K562 (cell line): ENCODE measurements at regions not wholly inside any gene's neighbourhood (a gene's known extent, or its start where the extent isn't known, plus 50 kb on each side); places are given as distances from the start of the nearest gene placed in this dataset.

Experiments
- ATAC-seq: fragments of 200-7000 bp; cut with Tn5 transposase; 3 replicates; pipeline ENCODE4 v1.9.1; 2020; ENCODE audit warnings: moderate library complexity
- BruUV-seq: library from RNA; stranded (reverse); fragments of 400-500 nt; replicated peaks from 2 replicates; lab custom pipeline; 2021; lab: Mats Ljungman, UMichigan
- CTCF ChIA-PET: fragments of 300-600 bp; formaldehyde crosslinking; extraction: SDS; loops from one replicate; lab custom pipeline; 2021; ENCODE audit warnings: low intra/inter-chr PET ratio; lab: Yijun Ruan, JAX
- POLR2A ChIA-PET: fragments of 300-600, 350-650 bp; sonication (Branson Sonifier 250); formaldehyde crosslinking; extraction: SDS; loops from one replicate; lab custom pipeline; 2021; ENCODE audit warnings: antibody characterized with exemption, inconsistent platforms; lab: Yijun Ruan, JAX
- DNase-seq, 4 experiments: peaks; one replicate each; pipeline versions ENCODE4 v3.0.0 to v3.0.0-alpha.2; 2011 to 2018; ENCODE audit warnings: low spot score in 3 of 4, mixed read lengths in 3 of 4; ENCODE audit errors: extremely low read depth in 1 of 4
- FAIRE-seq: peaks from 2 replicates; lab custom pipeline; 2011; peaks lifted over from hg19 to GRCh38; lab: Jason Lieb, UNC
- H2AFZ ChIP-seq: 2 replicates; pipeline ENCODE4 v1.6.0; 2011; ENCODE audit warnings: low read depth, low read length, control low read depth, inconsistent platforms
- H3K27ac ChIP-seq: fragments of 200-600 bp; 3 replicates; pipeline ENCODE4 v1.8.0; 2011; ENCODE audit warnings: low read depth, mild to moderate bottlenecking, control low read depth, inconsistent platforms, low read length, moderate library complexity, mixed read lengths; ENCODE audit errors: extremely low read depth
- H3K27me3 ChIP-seq, 2 experiments: fragments of 300-600 bp in 1 of 2; 2 replicates in 1 of 2; 3 replicates in 1 of 2; pipeline versions ENCODE4 v1.6.0 to v1.8.0; 2011; ENCODE audit warnings: inconsistent platforms in 2 of 2, low read length in 2 of 2, mild to moderate bottlenecking in 1 of 2, mixed read lengths in 1 of 2, moderate library complexity in 1 of 2; ENCODE audit not compliant: control insufficient read depth in 2 of 2, insufficient read depth in 2 of 2
- H3K36me3 ChIP-seq: fragments of 300-600 bp; 3 replicates; pipeline ENCODE4 v1.8.0; 2011; ENCODE audit warnings: mild to moderate bottlenecking, low read length, inconsistent platforms; ENCODE audit not compliant: control insufficient read depth, insufficient read depth
- H3K4me1 ChIP-seq, 2 experiments: fragments of 200-600 bp in 1 of 2; replicated peaks in 1 of 2; 2 replicates in 1 of 2; 3 replicates in 1 of 2; pipeline versions ENCODE4 v1.5.1 to v1.8.0; 2011; ENCODE audit warnings: inconsistent platforms in 2 of 2, low read length in 2 of 2, mild to moderate bottlenecking in 1 of 2, mixed read lengths in 1 of 2, moderate library complexity in 1 of 2; ENCODE audit not compliant: control insufficient read depth in 2 of 2, insufficient read depth in 2 of 2
- H3K4me2 ChIP-seq: 2 replicates; pipeline ENCODE4 v1.6.1; 2011; ENCODE audit warnings: low read length, control low read depth, inconsistent platforms, mixed read lengths; ENCODE audit not compliant: insufficient read depth
- H3K4me3 ChIP-seq: fragments of 200-600 bp; sonication (generic), shearing (Covaris generic); 2 replicates; pipeline ENCODE4 v1.5.1; 2016; ENCODE audit warnings: control low read depth, inconsistent platforms
- H3K79me2 ChIP-seq: fragments of 200-600 bp; 3 replicates; pipeline ENCODE4 v1.8.0; 2011; ENCODE audit warnings: low read length, inconsistent platforms; ENCODE audit not compliant: control insufficient read depth, insufficient read depth
- H3K9ac ChIP-seq, 2 experiments: 2 replicates each; pipeline versions ENCODE4 v1.6.0 to v1.6.1; 2011; ENCODE audit warnings: low read depth in 2 of 2, low read length in 2 of 2, control low read depth in 1 of 2, inconsistent platforms in 1 of 2, mild to moderate bottlenecking in 1 of 2, mixed read lengths in 1 of 2; ENCODE audit not compliant: insufficient read depth in 1 of 2
- H3K9me1 ChIP-seq: one replicate; pipeline ENCODE4 v1.6.0; 2011; ENCODE audit warnings: inconsistent platforms, mild to moderate bottlenecking, low read length, moderate library complexity; ENCODE audit not compliant: control insufficient read depth, insufficient read depth
- H3K9me3 ChIP-seq: replicated peaks from 2 replicates; pipeline ENCODE4 v1.5.1; 2011; ENCODE audit warnings: low read depth, low read length, inconsistent platforms; ENCODE audit not compliant: control insufficient read depth, insufficient read depth
- H4K20me1 ChIP-seq: replicated peaks from 2 replicates; pipeline ENCODE4 v1.6.1; 2011; ENCODE audit warnings: low read length, inconsistent platforms, mixed read lengths; ENCODE audit not compliant: control insufficient read depth, insufficient read depth
- GTF2A2 ChIP-seq: IDR thresholded peaks from 2 replicates; pipeline ENCODE4 v1.6.1; 2016; ENCODE audit warnings: mild to moderate bottlenecking, missing genetic modification characterization, missing compliant biosample characterization
- HIVEP1 ChIP-seq: fragments of 250-450 bp; sonication (Bioruptor Pico); IDR thresholded peaks from 2 replicates; pipeline ENCODE4 v1.4.0; 2020; ENCODE audit warnings: mild to moderate bottlenecking
- KLF16 ChIP-seq: IDR thresholded peaks from 2 replicates; pipeline ENCODE4 v1.6.1; 2016; ENCODE audit warnings: antibody characterized with exemption
- NR3C1 ChIP-seq: sonication (generic); formaldehyde crosslinking; IDR thresholded peaks from 2 replicates; pipeline ENCODE4 v1.8.1; 2022; ENCODE audit warnings: missing genetic modification reagents
- SRSF9 ChIP-seq: fragments of 200-400 bp; formaldehyde crosslinking; IDR thresholded peaks from 2 replicates; pipeline ENCODE4 v1.6.1; 2017; ENCODE audit warnings: low read depth, low read length, borderline replicate concordance
- STAG1 ChIP-seq: sonication (generic); formaldehyde crosslinking; IDR thresholded peaks from 2 replicates; pipeline ENCODE4 v1.5.0; 2020; ENCODE audit warnings: missing genetic modification reagents, borderline replicate concordance
- ZNF263 ChIP-seq: sonication (generic); formaldehyde crosslinking; IDR thresholded peaks from 2 replicates; pipeline ENCODE4 v1.8.0; 2022; ENCODE audit warnings: mild to moderate bottlenecking, missing genetic modification reagents, borderline replicate concordance
- WGBS: fragments of 100-300 bp; shearing (Covaris generic); methylation state at CpG from one replicate; pipeline ENCODE4 v1.1.6; 2016; ENCODE audit warnings: low coverage, mixed read lengths; ENCODE audit not compliant: insufficient coverage; ENCODE audit errors: missing lambda C conversion rate; 5-methylcytosine and 5-hydroxymethylcytosine counted together
- in situ Hi-C: fragments of 300-500 bp; cut with MboI; formaldehyde crosslinking; loops from 4 replicates; pipeline ENCODE4 v1.15.0; 2018; ENCODE audit warnings: inconsistent platforms, mixed read lengths
- intact Hi-C: fragments of 100-400 bp; cut with micrococcal nuclease; formaldehyde crosslinking; loops from 2 replicates; pipeline ENCODE4 v1.14.2; 2022
- TF ChIP-seq, protein P1 (sequence below), 2 experiments: fragments of 450-650 bp in 1 of 2; sonication (generic) in 1 of 2; formaldehyde crosslinking in 1 of 2; IDR thresholded peaks; 2 replicates each; pipeline versions ENCODE4 v1.7.1 to v1.9.0; 2016 to 2022; ENCODE audit warnings: inconsistent platforms in 1 of 2, mild to moderate bottlenecking in 1 of 2, missing genetic modification reagents in 1 of 2
- TF ChIP-seq, protein P2 (sequence below): IDR thresholded peaks from 2 replicates; pipeline ENCODE4 v1.6.1; 2011; ENCODE audit warnings: borderline replicate concordance, low read depth, mild to moderate bottlenecking, moderate library complexity, low read length; ENCODE audit not compliant: insufficient read depth, poor library complexity, severe bottlenecking
- TF ChIP-seq, protein P3 (sequence below): conservative IDR thresholded peaks from 2 replicates; pipeline ENCODE4 v1.6.1; 2011; ENCODE audit warnings: low read depth, mild to moderate bottlenecking, low read length; ENCODE audit not compliant: control insufficient read depth

DNA sequence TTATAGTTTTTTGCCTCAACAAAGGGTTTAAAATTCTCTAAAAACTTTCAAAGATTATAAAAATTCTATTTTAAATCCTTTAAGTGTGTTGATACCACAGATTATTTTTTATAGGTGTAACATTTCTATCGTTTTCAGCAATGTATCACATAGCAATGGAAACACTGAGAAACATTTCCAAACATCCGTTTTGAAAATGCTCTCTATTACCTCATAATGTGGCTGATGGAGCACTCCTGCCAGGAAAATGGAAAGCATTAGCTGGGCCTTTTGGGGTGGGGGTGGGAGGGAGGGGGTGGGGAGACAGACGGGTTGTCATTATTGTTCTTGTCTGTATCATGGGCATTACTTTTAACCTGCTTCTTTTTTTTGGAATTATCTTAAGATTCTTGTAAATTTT, 516.5 kb downstream of the ACTL7B start:
- CTCF ChIA-PET = no interaction called here
- Histone ChIP-seq H3K4me1 (no peaks in the 10 kb centered on the region), H3K27me3 (no peaks in the 10 kb centered on the region), H3K4me3 (no peak overlapping the region), H3K9me1 (no peaks in the 10 kb centered on the region), H3K27ac (no peak overlapping the region), H3K4me2 (no peak overlapping the region), H2AFZ (no peak overlapping the region), H3K36me3 (no peaks in the 10 kb centered on the region), H3K9ac (no peak overlapping the region), H4K20me1 (no peaks in the 10 kb centered on the region), H3K79me2 (no peaks in the 10 kb centered on the region), H3K9me3 (no peaks in the 10 kb centered on the region)
- no peak for ATAC-seq
- intact Hi-C loops (no loop called here), in situ Hi-C loops (no loop called here)
- 0% methylated on average over 2 of the region's 3 CpGs for WGBS
- no TSS peak for BruUV-seq
- POLR2A ChIA-PET = no interaction called here
- FAIRE-seq = no peak
- no peak for DNase-seq
- TF ChIP-seq ZNF263 (no peak), SRSF9 (no peak), STAG1 (CRISPR knock-in tag) (no peak), NR3C1 (CRISPR knock-in tag) (no peak), KLF16 (no peak), HIVEP1 (CRISPR knock-in tag) (no peak), GTF2A2 (no peak)
- TF ChIP-seq, protein P1, sequence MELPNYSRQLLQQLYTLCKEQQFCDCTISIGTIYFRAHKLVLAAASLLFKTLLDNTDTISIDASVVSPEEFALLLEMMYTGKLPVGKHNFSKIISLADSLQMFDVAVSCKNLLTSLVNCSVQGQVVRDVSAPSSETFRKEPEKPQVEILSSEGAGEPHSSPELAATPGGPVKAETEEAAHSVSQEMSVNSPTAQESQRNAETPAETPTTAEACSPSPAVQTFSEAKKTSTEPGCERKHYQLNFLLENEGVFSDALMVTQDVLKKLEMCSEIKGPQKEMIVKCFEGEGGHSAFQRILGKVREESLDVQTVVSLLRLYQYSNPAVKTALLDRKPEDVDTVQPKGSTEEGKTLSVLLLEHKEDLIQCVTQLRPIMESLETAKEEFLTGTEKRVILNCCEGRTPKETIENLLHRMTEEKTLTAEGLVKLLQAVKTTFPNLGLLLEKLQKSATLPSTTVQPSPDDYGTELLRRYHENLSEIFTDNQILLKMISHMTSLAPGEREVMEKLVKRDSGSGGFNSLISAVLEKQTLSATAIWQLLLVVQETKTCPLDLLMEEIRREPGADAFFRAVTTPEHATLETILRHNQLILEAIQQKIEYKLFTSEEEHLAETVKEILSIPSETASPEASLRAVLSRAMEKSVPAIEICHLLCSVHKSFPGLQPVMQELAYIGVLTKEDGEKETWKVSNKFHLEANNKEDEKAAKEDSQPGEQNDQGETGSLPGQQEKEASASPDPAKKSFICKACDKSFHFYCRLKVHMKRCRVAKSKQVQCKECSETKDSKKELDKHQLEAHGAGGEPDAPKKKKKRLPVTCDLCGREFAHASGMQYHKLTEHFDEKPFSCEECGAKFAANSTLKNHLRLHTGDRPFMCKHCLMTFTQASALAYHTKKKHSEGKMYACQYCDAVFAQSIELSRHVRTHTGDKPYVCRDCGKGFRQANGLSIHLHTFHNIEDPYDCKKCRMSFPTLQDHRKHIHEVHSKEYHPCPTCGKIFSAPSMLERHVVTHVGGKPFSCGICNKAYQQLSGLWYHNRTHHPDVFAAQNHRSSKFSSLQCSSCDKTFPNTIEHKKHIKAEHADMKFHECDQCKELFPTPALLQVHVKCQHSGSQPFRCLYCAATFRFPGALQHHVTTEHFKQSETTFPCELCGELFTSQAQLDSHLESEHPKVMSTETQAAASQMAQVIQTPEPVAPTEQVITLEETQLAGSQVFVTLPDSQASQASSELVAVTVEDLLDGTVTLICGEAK (IDR thresholded peaks at IDR 0.05) = no peak
- TF ChIP-seq, protein P1 (CRISPR knock-in tag; IDR thresholded peaks at IDR 0.05) = no peak
- TF ChIP-seq, protein P2, sequence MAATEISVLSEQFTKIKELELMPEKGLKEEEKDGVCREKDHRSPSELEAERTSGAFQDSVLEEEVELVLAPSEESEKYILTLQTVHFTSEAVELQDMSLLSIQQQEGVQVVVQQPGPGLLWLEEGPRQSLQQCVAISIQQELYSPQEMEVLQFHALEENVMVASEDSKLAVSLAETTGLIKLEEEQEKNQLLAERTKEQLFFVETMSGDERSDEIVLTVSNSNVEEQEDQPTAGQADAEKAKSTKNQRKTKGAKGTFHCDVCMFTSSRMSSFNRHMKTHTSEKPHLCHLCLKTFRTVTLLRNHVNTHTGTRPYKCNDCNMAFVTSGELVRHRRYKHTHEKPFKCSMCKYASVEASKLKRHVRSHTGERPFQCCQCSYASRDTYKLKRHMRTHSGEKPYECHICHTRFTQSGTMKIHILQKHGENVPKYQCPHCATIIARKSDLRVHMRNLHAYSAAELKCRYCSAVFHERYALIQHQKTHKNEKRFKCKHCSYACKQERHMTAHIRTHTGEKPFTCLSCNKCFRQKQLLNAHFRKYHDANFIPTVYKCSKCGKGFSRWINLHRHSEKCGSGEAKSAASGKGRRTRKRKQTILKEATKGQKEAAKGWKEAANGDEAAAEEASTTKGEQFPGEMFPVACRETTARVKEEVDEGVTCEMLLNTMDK = no peak
- TF ChIP-seq, protein P3, sequence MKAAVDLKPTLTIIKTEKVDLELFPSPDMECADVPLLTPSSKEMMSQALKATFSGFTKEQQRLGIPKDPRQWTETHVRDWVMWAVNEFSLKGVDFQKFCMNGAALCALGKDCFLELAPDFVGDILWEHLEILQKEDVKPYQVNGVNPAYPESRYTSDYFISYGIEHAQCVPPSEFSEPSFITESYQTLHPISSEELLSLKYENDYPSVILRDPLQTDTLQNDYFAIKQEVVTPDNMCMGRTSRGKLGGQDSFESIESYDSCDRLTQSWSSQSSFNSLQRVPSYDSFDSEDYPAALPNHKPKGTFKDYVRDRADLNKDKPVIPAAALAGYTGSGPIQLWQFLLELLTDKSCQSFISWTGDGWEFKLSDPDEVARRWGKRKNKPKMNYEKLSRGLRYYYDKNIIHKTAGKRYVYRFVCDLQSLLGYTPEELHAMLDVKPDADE = no peak
